Spleen (tissue), 11 donors: ENCODE measurements at regions not wholly inside any gene's neighbourhood (a gene's known extent, or its start where the extent isn't known, plus 50 kb on each side); places are given as distances from the start of the nearest gene placed in this dataset.

Source experiments
- DNase-seq: peaks from one replicate; pipeline ENCODE4 v3.0.0-alpha.2; 2020
- H3K27ac ChIP-seq, 8 donors: fragments of 200-600 bp; sonication (generic) in 7 of 8; 1 replicate in 4 of 8; 2 replicates in 4 of 8; pipeline versions ENCODE4 v1.5.0 to v1.8.0; 2016 to 2021; ENCODE audit warnings: inconsistent platforms in 4 of 8, mild to moderate bottlenecking in 4 of 8, moderate library complexity in 1 of 8
- H3K27me3 ChIP-seq, 7 donors: fragments of 200-600 bp; sonication (generic) in 6 of 7; replicated peaks in 1 of 7; 1 replicate in 4 of 7; 2 replicates in 3 of 7; pipeline versions ENCODE4 v1.5.0 to v1.8.0; 2016 to 2021; ENCODE audit warnings: inconsistent platforms in 3 of 7, mild to moderate bottlenecking in 1 of 7
- H3K36me3 ChIP-seq, 6 donors: fragments of 200-600 bp; sonication (generic) in 5 of 6; 1 replicate in 4 of 6; 2 replicates in 2 of 6; pipeline versions ENCODE4 v1.5.0 to v1.8.0; 2016 to 2021; ENCODE audit warnings: inconsistent platforms in 2 of 6
- H3K4me1 ChIP-seq, 6 donors: fragments of 200-600 bp; sonication (generic) in 5 of 6; 1 replicate in 3 of 6; 2 replicates in 3 of 6; pipeline versions ENCODE4 v1.5.0 to v1.8.0; 2016 to 2021; ENCODE audit warnings: inconsistent platforms in 3 of 6
- H3K4me3 ChIP-seq, 8 donors: fragments of 200-600 bp; sonication (generic) in 7 of 8; 1 replicate in 4 of 8; 2 replicates in 4 of 8; pipeline versions ENCODE4 v1.5.0 to v1.8.0; 2016 to 2021; ENCODE audit warnings: inconsistent platforms in 4 of 8, mild to moderate bottlenecking in 4 of 8, moderate library complexity in 2 of 8
- H3K9me3 ChIP-seq, 8 donors: fragments of 200-600 bp; sonication (generic) in 7 of 8; 1 replicate in 4 of 8; 2 replicates in 4 of 8; pipeline versions ENCODE4 v1.5.0 to v1.8.0; 2016 to 2021; ENCODE audit warnings: inconsistent platforms in 4 of 8
- POLR2A ChIP-seq, 3 donors: fragments of 450-650 bp; IDR thresholded peaks; one replicate each; pipeline ENCODE4 v1.5.1; 2017; ENCODE audit warnings: antibody characterized with exemption in 3 of 3, mild to moderate bottlenecking in 1 of 3
- POLR2AphosphoS5 ChIP-seq, 3 donors: sonication (generic); formaldehyde crosslinking; IDR thresholded peaks; one replicate each; pipeline ENCODE4 v1.5.1; 2017; ENCODE audit warnings: antibody characterized with exemption in 3 of 3
- WGBS, 5 donors: extraction: QIAGEN DNeasy Blood & Tissue Kit in 3 of 5; methylation state at CpG; one replicate each; pipeline versions ENCODE4 v1.1.5 to v1.1.7; 2013 to 2018; 5-methylcytosine and 5-hydroxymethylcytosine counted together
- intact Hi-C: fragments of 100-400 bp; cut with DNase I; formaldehyde crosslinking; loops from one replicate; pipeline ENCODE4 v1.15.0; 2023; ENCODE audit warnings: low total_unique reads
- TF ChIP-seq, protein P1 (sequence below), 11 experiments: fragments of 200-600 bp in 7 of 11; fragments of 450-650 bp in 4 of 11; sonication (generic) in 4 of 11; IDR thresholded peaks in 8 of 11; conservative IDR thresholded peaks in 3 of 11; 1 replicate in 7 of 11; 2 replicates in 4 of 11; pipeline versions ENCODE4 v1.4.0 to v1.8.0; 2016 to 2021; ENCODE audit warnings: antibody characterized with exemption in 11 of 11, inconsistent platforms in 4 of 11, mild to moderate bottlenecking in 1 of 11
- donor health status: healthy with polysubstance abuse.
- donor health status: DM: no; HTN: no; CAD: no; lungs with moderate emphysema.
- donor health status: DM: no; HTN: no; CAD: no.
- donor health status: Bipolar disorder and iron deficiency.
- donor health status: healthy.
- donor health status: DM: no; HTN: no; CAD: no.
- donor health status: DM: yes; HTN: yes; CAD: no.

DNA sequence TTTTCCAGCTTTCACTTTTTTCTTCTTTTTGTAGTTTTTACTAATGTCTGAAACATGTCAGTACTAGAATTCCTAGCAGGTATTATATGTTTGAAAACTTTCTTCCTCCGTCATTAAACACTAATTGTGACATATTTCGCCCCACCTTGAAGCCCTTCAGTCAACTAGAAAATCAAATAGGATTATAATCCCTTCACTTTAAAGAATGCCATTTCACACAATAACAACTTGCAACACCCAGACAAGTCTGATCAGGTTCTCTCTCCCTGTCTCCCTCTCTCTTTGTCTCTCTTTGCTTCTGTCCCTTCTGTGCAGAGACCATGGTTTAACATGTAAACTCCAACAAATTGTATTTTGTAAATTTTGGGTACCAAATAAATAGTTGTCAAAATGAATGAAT lies 373.5 kb downstream of the SEMA3D start:
- intact Hi-C loops: no loop called here
- Histone ChIP-seq H3K27ac (no peak overlapping the region), H3K4me1 (no peaks in the 10 kb centered on the region), H3K9me3 (no peaks in the 10 kb centered on the region), H3K36me3 (no peaks in the 10 kb centered on the region), H3K27me3 (no peaks in the 10 kb centered on the region), H3K4me3 (no peak overlapping the region)
- no peak for DNase-seq
- TF ChIP-seq POLR2AphosphoS5 (IDR thresholded peaks at IDR 0.05) (no peak), POLR2A (IDR thresholded peaks at IDR 0.05) (no peak)
- TF ChIP-seq, protein P1, sequence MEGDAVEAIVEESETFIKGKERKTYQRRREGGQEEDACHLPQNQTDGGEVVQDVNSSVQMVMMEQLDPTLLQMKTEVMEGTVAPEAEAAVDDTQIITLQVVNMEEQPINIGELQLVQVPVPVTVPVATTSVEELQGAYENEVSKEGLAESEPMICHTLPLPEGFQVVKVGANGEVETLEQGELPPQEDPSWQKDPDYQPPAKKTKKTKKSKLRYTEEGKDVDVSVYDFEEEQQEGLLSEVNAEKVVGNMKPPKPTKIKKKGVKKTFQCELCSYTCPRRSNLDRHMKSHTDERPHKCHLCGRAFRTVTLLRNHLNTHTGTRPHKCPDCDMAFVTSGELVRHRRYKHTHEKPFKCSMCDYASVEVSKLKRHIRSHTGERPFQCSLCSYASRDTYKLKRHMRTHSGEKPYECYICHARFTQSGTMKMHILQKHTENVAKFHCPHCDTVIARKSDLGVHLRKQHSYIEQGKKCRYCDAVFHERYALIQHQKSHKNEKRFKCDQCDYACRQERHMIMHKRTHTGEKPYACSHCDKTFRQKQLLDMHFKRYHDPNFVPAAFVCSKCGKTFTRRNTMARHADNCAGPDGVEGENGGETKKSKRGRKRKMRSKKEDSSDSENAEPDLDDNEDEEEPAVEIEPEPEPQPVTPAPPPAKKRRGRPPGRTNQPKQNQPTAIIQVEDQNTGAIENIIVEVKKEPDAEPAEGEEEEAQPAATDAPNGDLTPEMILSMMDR (IDR thresholded peaks at IDR 0.05 in 8 of 11, conservative IDR thresholded peaks at IDR 0.05 in 3 of 11): no peak
- WGBS, 5 donors: 53 to 90% (median 82%) methylated on average over 2 of the region's 2 CpGs

DNA sequence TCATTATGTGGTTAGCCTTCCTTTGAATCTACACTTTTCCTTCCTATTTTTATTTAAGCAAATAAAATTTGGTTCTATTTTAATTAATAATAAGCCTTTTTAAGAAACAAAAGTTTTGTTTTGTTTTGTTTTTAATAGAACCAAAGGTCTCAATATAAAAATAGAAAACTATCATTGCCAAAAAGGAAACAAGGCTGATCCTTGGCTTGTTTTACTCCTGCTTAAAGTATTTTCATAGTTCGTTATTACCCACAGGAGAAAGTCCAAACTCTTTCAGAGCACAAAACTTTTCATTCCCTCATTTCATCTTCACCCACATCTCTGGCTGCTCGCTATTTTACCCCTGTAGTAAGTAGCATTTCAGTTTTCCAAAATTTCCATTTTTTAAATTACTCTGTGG lies 374.8 kb downstream of the SEMA3D start:
- 55 to 75% (median 58%) methylated on average over 2 of the region's 2 CpGs for WGBS, 5 donors
- Histone ChIP-seq H3K4me1 (no peaks in the 10 kb centered on the region), H3K27ac (no peak overlapping the region), H3K9me3 (no peaks in the 10 kb centered on the region), H3K4me3 (no peak overlapping the region), H3K27me3 (no peaks in the 10 kb centered on the region), H3K36me3 (no peaks in the 10 kb centered on the region)
- intact Hi-C loops: no loop called here
- TF ChIP-seq POLR2AphosphoS5 (IDR thresholded peaks at IDR 0.05) (no peak), POLR2A (IDR thresholded peaks at IDR 0.05) (no peak)
- TF ChIP-seq, protein P1 (IDR thresholded peaks at IDR 0.05 in 8 of 11, conservative IDR thresholded peaks at IDR 0.05 in 3 of 11): no peak
- no peak for DNase-seq

DNA sequence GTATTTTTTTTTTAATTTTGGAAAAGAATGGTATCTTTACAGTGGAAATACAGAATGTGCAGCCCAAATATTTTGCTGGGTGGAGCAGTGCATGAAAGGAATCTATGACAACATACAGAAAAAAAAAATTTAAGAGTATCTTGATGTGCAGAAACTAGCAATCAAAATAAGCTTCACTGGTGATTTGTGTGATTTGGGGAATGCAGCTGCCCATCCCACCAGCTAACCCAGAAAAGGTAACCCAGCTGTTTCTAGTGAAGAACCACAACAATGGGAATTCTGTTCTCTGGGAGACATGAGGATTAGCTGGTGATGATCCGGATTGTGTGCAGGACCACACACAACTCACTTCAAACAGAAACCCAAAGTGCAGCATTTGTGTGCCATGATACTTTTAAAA lies 375.5 kb downstream of the SEMA3D start:
- no peak for DNase-seq
- no peaks in the 10 kb centered on the region for H3K27me3 ChIP-seq
- intact Hi-C loops: no loop called here
- 67 to 96% (median 79%) methylated on average over 1 of the region's 1 CpG for WGBS, 5 donors
- H3K36me3 ChIP-seq: no peaks in the 10 kb centered on the region
- no peak overlapping the region for H3K27ac ChIP-seq
- TF ChIP-seq POLR2A (IDR thresholded peaks at IDR 0.05) (no peak), POLR2AphosphoS5 (IDR thresholded peaks at IDR 0.05) (no peak)
- TF ChIP-seq, protein P1 (IDR thresholded peaks at IDR 0.05 in 8 of 11, conservative IDR thresholded peaks at IDR 0.05 in 3 of 11): no peak
- no peaks in the 10 kb centered on the region for H3K9me3 ChIP-seq
- H3K4me3 ChIP-seq: no peak overlapping the region
- H3K4me1 ChIP-seq: no peaks in the 10 kb centered on the region

DNA sequence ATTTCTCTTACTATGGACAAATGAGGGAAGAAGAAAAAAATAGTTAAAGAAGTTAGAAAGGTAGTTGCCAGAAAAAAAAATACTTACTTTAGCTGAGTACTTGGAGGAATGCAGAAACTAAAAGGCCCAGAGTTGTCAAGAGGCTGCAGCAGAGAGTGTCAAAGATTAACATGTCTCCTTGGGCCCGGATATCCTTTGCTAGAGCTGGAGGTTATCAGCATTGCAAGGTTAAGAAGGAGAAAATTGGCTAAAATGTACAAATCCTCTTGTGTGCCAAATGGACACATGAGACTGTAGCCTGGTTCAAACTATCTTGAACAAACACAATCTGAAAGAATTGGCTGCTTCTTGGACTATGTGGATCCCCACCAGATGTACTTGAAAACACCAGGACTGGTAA lies 377.0 kb downstream of the SEMA3D start:
- Histone ChIP-seq H3K4me1 (no peaks in the 10 kb centered on the region), H3K4me3 (no peak overlapping the region), H3K9me3 (no peaks in the 10 kb centered on the region), H3K36me3 (no peaks in the 10 kb centered on the region), H3K27ac (no peak overlapping the region), H3K27me3 (no peaks in the 10 kb centered on the region)
- TF ChIP-seq POLR2AphosphoS5 (IDR thresholded peaks at IDR 0.05) (no peak), POLR2A (IDR thresholded peaks at IDR 0.05) (no peak)
- TF ChIP-seq, protein P1 (IDR thresholded peaks at IDR 0.05 in 8 of 11, conservative IDR thresholded peaks at IDR 0.05 in 3 of 11): no peak
- no peak for DNase-seq
- WGBS, 5 donors: 53 to 82% (median 59%) methylated on average over 1 of the region's 1 CpG
- intact Hi-C loops: no loop called here
